ENCODE measurements at regions not wholly inside any gene's neighbourhood (a gene's known extent, or its start where the extent isn't known, plus 50 kb on each side); places are given as distances from the start of the nearest gene placed in this dataset.

DNA sequence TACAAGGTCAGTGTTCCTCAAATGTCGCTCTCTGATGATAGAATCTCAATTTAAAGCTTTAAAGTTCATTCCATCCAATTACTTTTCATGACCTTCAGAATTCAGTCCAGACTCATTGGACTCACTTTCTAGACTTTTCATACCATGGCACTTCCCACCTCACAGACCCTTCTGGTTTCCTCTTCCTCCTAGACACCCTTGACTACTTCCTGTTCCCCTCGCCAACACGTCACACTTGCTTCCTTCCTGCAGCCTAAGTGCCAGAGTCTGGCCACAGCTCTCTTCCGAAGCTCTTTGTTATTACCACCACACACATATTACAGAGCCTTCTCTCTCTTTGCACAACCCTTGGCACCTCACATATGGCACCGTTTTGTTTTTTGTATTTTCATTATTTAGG lies 59.1 kb upstream of the UMPS start:
- Histone ChIP-seq H3K9me3 (no peaks in the 10 kb centered on the region), H3K36me3 (ENCODE audit: control insufficient read depth, insufficient read depth, low read length) (no peaks in the 10 kb centered on the region; the same call in 1 of the 2 replicates), H3K27me3 (replicated peaks; ENCODE audit: control insufficient read depth, insufficient read depth, low read length) (no peaks in the 10 kb centered on the region), H3K4me1 (no peaks in the 10 kb centered on the region), H3K4me3 (ENCODE audit: low read depth, low read length) (no peak overlapping the region)
- Mint-ChIP-seq H3K27me3 (ENCODE audit: insufficient read depth, unreplicated experiment) (no peaks in the 10 kb centered on the region), H3K9me3 (ENCODE audit: unreplicated experiment) (no peaks in the 10 kb centered on the region), H3K4me1 (ENCODE audit: low read depth, unreplicated experiment) (no peaks in the 10 kb centered on the region), H3K36me3 (ENCODE audit: insufficient read depth, unreplicated experiment) (peaks cover 49% of the 10 kb centered on the region), H3K27ac (ENCODE audit: unreplicated experiment) (no peak overlapping the region), H3K4me3 (ENCODE audit: unreplicated experiment) (no peak overlapping the region)
- ChIA-PET CTCF (no interaction called here), POLR2A (interaction anchor here (0.6 kb wide), 1 partner anchor 74 kb away, joined by 4 read pairs; no protein-coding TSS in a partner anchor)
- intact Hi-C loops (cut with micrococcal nuclease; ENCODE audit: unreplicated experiment), result no loop called here
- no peak for DNase-seq
- no TSS peak for BruUV-seq (replicated peaks)
- TF ChIP-seq, protein P1, sequence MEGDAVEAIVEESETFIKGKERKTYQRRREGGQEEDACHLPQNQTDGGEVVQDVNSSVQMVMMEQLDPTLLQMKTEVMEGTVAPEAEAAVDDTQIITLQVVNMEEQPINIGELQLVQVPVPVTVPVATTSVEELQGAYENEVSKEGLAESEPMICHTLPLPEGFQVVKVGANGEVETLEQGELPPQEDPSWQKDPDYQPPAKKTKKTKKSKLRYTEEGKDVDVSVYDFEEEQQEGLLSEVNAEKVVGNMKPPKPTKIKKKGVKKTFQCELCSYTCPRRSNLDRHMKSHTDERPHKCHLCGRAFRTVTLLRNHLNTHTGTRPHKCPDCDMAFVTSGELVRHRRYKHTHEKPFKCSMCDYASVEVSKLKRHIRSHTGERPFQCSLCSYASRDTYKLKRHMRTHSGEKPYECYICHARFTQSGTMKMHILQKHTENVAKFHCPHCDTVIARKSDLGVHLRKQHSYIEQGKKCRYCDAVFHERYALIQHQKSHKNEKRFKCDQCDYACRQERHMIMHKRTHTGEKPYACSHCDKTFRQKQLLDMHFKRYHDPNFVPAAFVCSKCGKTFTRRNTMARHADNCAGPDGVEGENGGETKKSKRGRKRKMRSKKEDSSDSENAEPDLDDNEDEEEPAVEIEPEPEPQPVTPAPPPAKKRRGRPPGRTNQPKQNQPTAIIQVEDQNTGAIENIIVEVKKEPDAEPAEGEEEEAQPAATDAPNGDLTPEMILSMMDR (IDR thresholded peaks at IDR 0.05; ENCODE audit: insufficient read depth in 1 of 2, low read depth in 1 of 2, low read length in 1 of 2, severe bottlenecking in 1 of 2, unreplicated experiment in 1 of 2), result no peak

DNA sequence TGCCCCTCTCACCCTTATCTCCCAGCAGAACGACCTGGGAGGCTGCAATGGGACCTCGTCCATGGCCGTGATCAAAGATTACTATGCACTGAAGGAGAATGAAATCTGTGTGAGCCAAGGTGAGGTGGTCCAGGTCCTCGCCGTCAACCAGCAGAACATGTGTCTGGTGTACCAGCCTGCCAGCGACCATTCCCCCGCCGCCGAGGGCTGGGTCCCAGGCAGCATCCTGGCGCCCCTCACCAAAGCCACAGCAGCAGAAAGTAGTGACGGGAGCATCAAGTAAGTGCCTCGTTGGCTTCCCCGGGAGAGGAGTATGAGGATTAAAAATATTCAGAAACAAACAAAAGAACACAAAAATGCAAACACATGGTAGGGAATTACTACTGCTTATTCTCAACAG lies 55.9 kb upstream of the UMPS start:
- Mint-ChIP-seq H3K9me3 (ENCODE audit: unreplicated experiment) (no peaks in the 10 kb centered on the region), H3K27me3 (ENCODE audit: insufficient read depth, unreplicated experiment) (no peaks in the 10 kb centered on the region), H3K27ac (ENCODE audit: unreplicated experiment) (no peak overlapping the region), H3K4me3 (ENCODE audit: unreplicated experiment) (no peak overlapping the region), H3K4me1 (ENCODE audit: low read depth, unreplicated experiment) (no peaks in the 10 kb centered on the region), H3K36me3 (ENCODE audit: insufficient read depth, unreplicated experiment) (peaks cover 64% of the 10 kb centered on the region)
- ChIA-PET CTCF (no interaction called here), POLR2A (no interaction called here)
- H3K4me3 ChIP-seq (ENCODE audit: low read depth, low read length), result no peak overlapping the region
- H3K9me3 ChIP-seq, result no peaks in the 10 kb centered on the region
- no peak for DNase-seq
- BruUV-seq (replicated peaks), result no TSS peak
- intact Hi-C loops (cut with micrococcal nuclease; ENCODE audit: unreplicated experiment), result no loop called here
- no peaks in the 10 kb centered on the region for H3K4me1 ChIP-seq
- TF ChIP-seq, protein P1 (IDR thresholded peaks at IDR 0.05; ENCODE audit: insufficient read depth in 1 of 2, low read depth in 1 of 2, low read length in 1 of 2, severe bottlenecking in 1 of 2, unreplicated experiment in 1 of 2), result no peak
- no peaks in the 10 kb centered on the region for H3K27me3 ChIP-seq (replicated peaks; ENCODE audit: control insufficient read depth, insufficient read depth, low read length)
- no peaks in the 10 kb centered on the region; the same call in 1 of the 2 replicates for H3K36me3 ChIP-seq (ENCODE audit: control insufficient read depth, insufficient read depth, low read length)

DNA sequence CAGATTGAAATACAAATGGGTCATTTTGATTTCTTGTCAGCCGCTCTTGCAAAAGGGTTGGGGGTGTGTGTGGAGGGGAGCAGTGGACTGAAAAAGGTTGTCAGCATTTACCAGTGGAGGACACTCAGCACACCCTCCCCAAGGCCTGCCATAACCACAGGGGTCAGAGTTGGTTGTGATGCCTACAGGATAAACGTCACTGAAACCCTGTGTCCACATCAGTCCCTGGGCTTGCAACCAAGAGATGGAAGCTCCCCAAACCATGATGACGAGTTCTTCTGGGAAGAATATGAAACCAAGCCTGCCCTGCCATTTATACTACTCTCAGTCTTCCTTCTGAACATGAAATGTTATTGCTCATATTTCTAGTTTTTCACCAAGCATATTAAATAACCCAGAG lies 54.0 kb upstream of the UMPS start:
- BruUV-seq (replicated peaks), result no TSS peak
- Histone ChIP-seq H3K4me1 (no peaks in the 10 kb centered on the region), H3K27me3 (replicated peaks; ENCODE audit: control insufficient read depth, insufficient read depth, low read length) (no peaks in the 10 kb centered on the region), H3K36me3 (ENCODE audit: control insufficient read depth, insufficient read depth, low read length) (no peaks in the 10 kb centered on the region; the same call in 1 of the 2 replicates), H3K9me3 (no peaks in the 10 kb centered on the region), H3K4me3 (ENCODE audit: low read depth, low read length) (no peak overlapping the region)
- Mint-ChIP-seq H3K4me3 (ENCODE audit: unreplicated experiment) (no peak overlapping the region), H3K36me3 (ENCODE audit: insufficient read depth, unreplicated experiment) (peaks cover 64% of the 10 kb centered on the region), H3K27me3 (ENCODE audit: insufficient read depth, unreplicated experiment) (no peaks in the 10 kb centered on the region), H3K4me1 (ENCODE audit: low read depth, unreplicated experiment) (no peaks in the 10 kb centered on the region), H3K27ac (ENCODE audit: unreplicated experiment) (no peak overlapping the region), H3K9me3 (ENCODE audit: unreplicated experiment) (no peaks in the 10 kb centered on the region)
- POLR2A ChIA-PET, result no interaction called here
- CTCF ChIA-PET, result no interaction called here
- TF ChIP-seq, protein P1 (IDR thresholded peaks at IDR 0.05; ENCODE audit: insufficient read depth in 1 of 2, low read depth in 1 of 2, low read length in 1 of 2, severe bottlenecking in 1 of 2, unreplicated experiment in 1 of 2), result no peak
- intact Hi-C loops (cut with micrococcal nuclease; ENCODE audit: unreplicated experiment), result no loop called here
- no peak for DNase-seq
